Neural crest cell (in vitro differentiated cells): ENCODE measurements at regions not wholly inside any gene's neighbourhood (a gene's known extent, or its start where the extent isn't known, plus 50 kb on each side); places are given as distances from the start of the nearest gene placed in this dataset.
"Not testable (repeated sequence)": the region's sequence is repeated elsewhere in the genome, so short reads cannot be mapped to it uniquely, and the experiment has no call there.

Experiments used
- DNase-seq: peaks from one replicate; pipeline ENCODE4 v3.0.0; 2021; ENCODE audit warnings: low read depth, mixed read lengths, low spot score
- H3K27ac Mint-ChIP-seq: one replicate; pipeline ENCODE4 v1.8.0; 2021; ENCODE audit warnings: mild to moderate bottlenecking, mixed read lengths; ENCODE audit not compliant: unreplicated experiment
- H3K27me3 Mint-ChIP-seq: 2 replicates; pipeline ENCODE4 v1.8.0; 2021; ENCODE audit warnings: low read depth, mild to moderate bottlenecking, mixed read lengths
- H3K36me3 Mint-ChIP-seq: 2 replicates; pipeline ENCODE4 v1.8.0; 2021; ENCODE audit warnings: low read depth, mild to moderate bottlenecking, mixed read lengths
- H3K4me1 Mint-ChIP-seq: 2 replicates; pipeline ENCODE4 v1.8.0; 2021; ENCODE audit warnings: mixed read lengths
- H3K4me3 Mint-ChIP-seq: one replicate; pipeline ENCODE4 v1.8.0; 2021; ENCODE audit warnings: mild to moderate bottlenecking, mixed read lengths
- H3K9me3 Mint-ChIP-seq: 2 replicates; pipeline ENCODE4 v1.8.0; 2021; ENCODE audit warnings: mixed read lengths
- CTCF ChIP-seq: fragments of 200-600 bp; sonication (generic); conservative IDR thresholded peaks from 2 replicates; pipeline ENCODE4 v1.5.0; 2021; ENCODE audit warnings: antibody characterized with exemption, mild to moderate bottlenecking

- Mint-ChIP-seq H3K4me3 (no peak overlapping the region), H3K9me3 (peaks cover 11% of the 10 kb centered on the region), H3K27me3 (no peaks in the 10 kb centered on the region), H3K36me3 (no peaks in the 10 kb centered on the region), H3K27ac (no peak overlapping the region), H3K4me1 (no peaks in the 10 kb centered on the region)
- no peak for DNase-seq
- no peak for TF ChIP-seq CTCF
Observed at GRCh38 chr5:17333755-17334154, 116.3 kb downstream of the BASP1 start.

GRCh38 chr5:17336054-17336453 is 118.6 kb downstream of the BASP1 start:
- no peak overlapping the region for H3K27ac Mint-ChIP-seq
- TF ChIP-seq CTCF, result no peak

GRCh38 chr5:17336723-17337122 is 119.3 kb downstream of the BASP1 start:
- H3K27me3 Mint-ChIP-seq, H3K27ac Mint-ChIP-seq, H3K4me3 Mint-ChIP-seq, H3K4me1 Mint-ChIP-seq, H3K36me3 Mint-ChIP-seq, DNase-seq: not testable (repeated sequence)
- peaks cover 15% of the 10 kb centered on the region for H3K9me3 Mint-ChIP-seq

More at GRCh38 chr5:17336054-17336453, 118.6 kb downstream of the BASP1 start:
- Mint-ChIP-seq H3K36me3 (no peaks in the 10 kb centered on the region), H3K4me3 (no peak overlapping the region), H3K9me3 (peaks cover 14% of the 10 kb centered on the region), H3K27me3 (no peaks in the 10 kb centered on the region), H3K4me1 (no peaks in the 10 kb centered on the region)
- DNase-seq, result no peak

- H3K27ac Mint-ChIP-seq, result no peak overlapping the region
- DNase-seq, result no peak
- peaks cover 12% of the 10 kb centered on the region for H3K9me3 Mint-ChIP-seq
- TF ChIP-seq CTCF, result no peak
- H3K36me3 Mint-ChIP-seq, result no peaks in the 10 kb centered on the region
- no peaks in the 10 kb centered on the region for H3K27me3 Mint-ChIP-seq
- peaks cover 4% of the 10 kb centered on the region for H3K4me1 Mint-ChIP-seq
- H3K4me3 Mint-ChIP-seq, result no peak overlapping the region
Observed at GRCh38 chr5:17339841-17340240, 122.4 kb downstream of the BASP1 start.

- H3K27me3 Mint-ChIP-seq, result no peaks in the 10 kb centered on the region
- no peak for TF ChIP-seq CTCF
- H3K27ac Mint-ChIP-seq, result no peak overlapping the region
- DNase-seq, result no peak
- H3K4me1 Mint-ChIP-seq, result peaks cover 4% of the 10 kb centered on the region
- H3K4me3 Mint-ChIP-seq, result no peak overlapping the region
- H3K9me3 Mint-ChIP-seq, result peaks cover 12% of the 10 kb centered on the region
- no peaks in the 10 kb centered on the region for H3K36me3 Mint-ChIP-seq
Observed at GRCh38 chr5:17340379-17340778, 122.9 kb downstream of the BASP1 start.

- TF ChIP-seq CTCF, result no peak
- H3K9me3 Mint-ChIP-seq, result peaks cover 12% of the 10 kb centered on the region
Observed at GRCh38 chr5:17340819-17341218, 123.4 kb downstream of the BASP1 start.

More at GRCh38 chr5:17340819-17341218, 123.4 kb downstream of the BASP1 start:
- Mint-ChIP-seq H3K27ac (no peak overlapping the region), H3K4me1 (peaks cover 4% of the 10 kb centered on the region), H3K36me3 (no peaks in the 10 kb centered on the region), H3K4me3 (no peak overlapping the region), H3K27me3 (no peaks in the 10 kb centered on the region)
- DNase-seq, result no peak
